Activated T-cell treated with anti-CD3 and anti-CD28 coated beads, Interleukin-2, amount 50 U/mL, for 72 hours (primary cell): ENCODE measurements at regions not wholly inside any gene's neighbourhood (a gene's known extent, or its start where the extent isn't known, plus 50 kb on each side); places are given as distances from the start of the nearest gene placed in this dataset.

Source experiments
- ATAC-seq, 2 donors: fragments of 150-1000 bp; cut with Tn5 transposase; replicated peaks in 1 of 2; 2 replicates each; pipeline ENCODE4 v1.10.0; 2021; ENCODE audit warnings: moderate library complexity in 2 of 2, mild to moderate bottlenecking in 1 of 2
- DNase-seq, 2 donors: peaks; one replicate each; pipeline ENCODE4 v3.0.0; 2021 to 2022; ENCODE audit warnings: mixed read lengths in 1 of 2
- H3K27ac Mint-ChIP-seq: one replicate; pipeline ENCODE4 v1.8.0; 2022; ENCODE audit warnings: mild to moderate bottlenecking, moderate library complexity, mixed read lengths
- H3K27me3 Mint-ChIP-seq: one replicate; pipeline ENCODE4 v1.8.0; 2022; ENCODE audit warnings: low read depth, mixed read lengths
- H3K36me3 Mint-ChIP-seq, 2 donors: one replicate each; pipeline ENCODE4 v1.8.0; 2022; ENCODE audit warnings: mixed read lengths in 2 of 2, mild to moderate bottlenecking in 1 of 2; ENCODE audit not compliant: insufficient read depth in 2 of 2
- H3K4me1 Mint-ChIP-seq: one replicate; pipeline ENCODE4 v1.8.0; 2022; ENCODE audit warnings: low read depth, mixed read lengths
- H3K4me3 Mint-ChIP-seq, 2 donors: one replicate each; pipeline ENCODE4 v1.8.0; 2022; ENCODE audit warnings: mild to moderate bottlenecking in 2 of 2, mixed read lengths in 2 of 2, moderate library complexity in 2 of 2
- H3K9me3 Mint-ChIP-seq, 2 donors: one replicate each; pipeline ENCODE4 v1.8.0; 2022; ENCODE audit warnings: mixed read lengths in 2 of 2

- ATAC-seq: no peak
- H3K36me3 Mint-ChIP-seq: no peaks in the 10 kb centered on the region
Observed at GRCh38 chr10:53140506-53140905, 367.9 kb upstream of the MBL2 start.

GRCh38 chr10:53135897-53136253 is 363.3 kb upstream of the MBL2 start:
- Mint-ChIP-seq H3K36me3 (no peaks in the 10 kb centered on the region), H3K4me1 (no peaks in the 10 kb centered on the region), H3K9me3 (peaks cover 2 to 8% of the 10 kb centered on the region in 2 donors), H3K27ac (no peak overlapping the region), H3K27me3 (no peaks in the 10 kb centered on the region), H3K4me3 (no peak overlapping the region)
- DNase-seq: no peak
- no peak for ATAC-seq

More at GRCh38 chr10:53140506-53140905, 367.9 kb upstream of the MBL2 start:
- Mint-ChIP-seq H3K4me1 (no peaks in the 10 kb centered on the region), H3K27ac (no peak overlapping the region), H3K27me3 (no peaks in the 10 kb centered on the region), H3K4me3 (no peak overlapping the region), H3K9me3 (peaks cover 3 to 7% of the 10 kb centered on the region in 2 donors)
- no peak for DNase-seq

GRCh38 chr10:53135213-53135896 is 362.8 kb upstream of the MBL2 start:
- DNase-seq: no peak
- H3K4me1 Mint-ChIP-seq: no peaks in the 10 kb centered on the region
- no peaks in the 10 kb centered on the region for H3K27me3 Mint-ChIP-seq
- no peak overlapping the region for H3K27ac Mint-ChIP-seq
- H3K4me3 Mint-ChIP-seq: no peak overlapping the region
- no peak for ATAC-seq
- H3K36me3 Mint-ChIP-seq: no peaks in the 10 kb centered on the region
- peaks cover 2 to 8% of the 10 kb centered on the region in 2 donors for H3K9me3 Mint-ChIP-seq

- no peaks in the 10 kb centered on the region for H3K4me1 Mint-ChIP-seq
- peaks cover 0 to 6% of the 10 kb centered on the region in 2 donors for H3K9me3 Mint-ChIP-seq
- DNase-seq: no peak
- H3K4me3 Mint-ChIP-seq: no peak overlapping the region
- H3K27me3 Mint-ChIP-seq: no peaks in the 10 kb centered on the region
- no peaks in the 10 kb centered on the region for H3K36me3 Mint-ChIP-seq
- ATAC-seq: no peak
- no peak overlapping the region for H3K27ac Mint-ChIP-seq
Observed at GRCh38 chr10:53134050-53134449, 361.5 kb upstream of the MBL2 start.

GRCh38 chr10:53130337-53130736 is 357.8 kb upstream of the MBL2 start:
- DNase-seq (no peak), ATAC-seq (no peak)
- Mint-ChIP-seq H3K27ac (no peak overlapping the region), H3K9me3 (peaks cover 1 to 6% of the 10 kb centered on the region in 2 donors), H3K4me1 (no peaks in the 10 kb centered on the region), H3K4me3 (no peak overlapping the region), H3K27me3 (no peaks in the 10 kb centered on the region), H3K36me3 (no peaks in the 10 kb centered on the region)

- H3K4me3 Mint-ChIP-seq: no peak overlapping the region
- DNase-seq (no peak), ATAC-seq (no peak)
- H3K27ac Mint-ChIP-seq: no peak overlapping the region
- H3K36me3 Mint-ChIP-seq: no peaks in the 10 kb centered on the region
- H3K27me3 Mint-ChIP-seq: no peaks in the 10 kb centered on the region
- H3K9me3 Mint-ChIP-seq: peaks cover 1 to 4% of the 10 kb centered on the region in 2 donors
- no peaks in the 10 kb centered on the region for H3K4me1 Mint-ChIP-seq
Observed at GRCh38 chr10:53127686-53128085, 355.1 kb upstream of the MBL2 start.

GRCh38 chr10:53123311-53123710 is 350.7 kb upstream of the MBL2 start:
- no peaks in the 10 kb centered on the region for H3K27me3 Mint-ChIP-seq
- no peak overlapping the region for H3K27ac Mint-ChIP-seq
- H3K4me1 Mint-ChIP-seq: no peaks in the 10 kb centered on the region
- ATAC-seq (no peak), DNase-seq (no peak)
- H3K4me3 Mint-ChIP-seq: no peak overlapping the region
- H3K36me3 Mint-ChIP-seq: no peaks in the 10 kb centered on the region
- H3K9me3 Mint-ChIP-seq: peaks cover 1 to 4% of the 10 kb centered on the region in 2 donors

GRCh38 chr10:53122281-53122680 is 349.7 kb upstream of the MBL2 start:
- H3K27ac Mint-ChIP-seq: no peak overlapping the region
- no peak for DNase-seq
- no peaks in the 10 kb centered on the region for H3K4me1 Mint-ChIP-seq
- no peak for ATAC-seq
- H3K4me3 Mint-ChIP-seq: no peak overlapping the region
- H3K9me3 Mint-ChIP-seq: peaks cover 1 to 4% of the 10 kb centered on the region in 2 donors
- H3K36me3 Mint-ChIP-seq: no peaks in the 10 kb centered on the region
- no peaks in the 10 kb centered on the region for H3K27me3 Mint-ChIP-seq

- Mint-ChIP-seq H3K9me3 (peaks cover 6 to 19% of the 10 kb centered on the region in 2 donors), H3K4me3 (no peak overlapping the region), H3K27me3 (no peaks in the 10 kb centered on the region), H3K27ac (no peak overlapping the region), H3K4me1 (no peaks in the 10 kb centered on the region), H3K36me3 (peaks cover 0 to 3% of the 10 kb centered on the region in 2 donors)
- DNase-seq (no peak), ATAC-seq (no peak)
Observed at GRCh38 chr10:53115660-53116059, 343.1 kb upstream of the MBL2 start.

GRCh38 chr10:53111529-53111928 is 338.9 kb upstream of the MBL2 start:
- no peak overlapping the region for H3K27ac Mint-ChIP-seq
- DNase-seq (peak in 1 of 2 donors; percentile 3), ATAC-seq (no peak)
- no peaks in the 10 kb centered on the region for H3K4me1 Mint-ChIP-seq
- peaks cover 8 to 16% of the 10 kb centered on the region in 2 donors for H3K9me3 Mint-ChIP-seq
- H3K36me3 Mint-ChIP-seq: peaks cover 0 to 1% of the 10 kb centered on the region in 2 donors
- no peaks in the 10 kb centered on the region for H3K27me3 Mint-ChIP-seq
- H3K4me3 Mint-ChIP-seq: no peak overlapping the region

- Mint-ChIP-seq H3K4me3 (no peak overlapping the region), H3K27me3 (no peaks in the 10 kb centered on the region), H3K4me1 (no peaks in the 10 kb centered on the region), H3K9me3 (peaks cover 5 to 8% of the 10 kb centered on the region in 2 donors), H3K36me3 (peaks cover 0 to 4% of the 10 kb centered on the region in 2 donors), H3K27ac (no peak overlapping the region)
- DNase-seq: no peak
- no peak for ATAC-seq
Observed at GRCh38 chr10:53109320-53109719, 336.7 kb upstream of the MBL2 start.

GRCh38 chr10:53108317-53108934 is 335.8 kb upstream of the MBL2 start:
- H3K27me3 Mint-ChIP-seq: no peaks in the 10 kb centered on the region
- H3K4me1 Mint-ChIP-seq: no peaks in the 10 kb centered on the region
- no peak for DNase-seq
- no peak overlapping the region for H3K27ac Mint-ChIP-seq
- H3K4me3 Mint-ChIP-seq: no peak overlapping the region
- H3K9me3 Mint-ChIP-seq: peaks cover 5 to 8% of the 10 kb centered on the region in 2 donors
- ATAC-seq: no peak
- H3K36me3 Mint-ChIP-seq: peaks cover 0 to 4% of the 10 kb centered on the region in 2 donors

- peaks cover 5 to 8% of the 10 kb centered on the region in 2 donors for H3K9me3 Mint-ChIP-seq
- ATAC-seq: no peak
Observed at GRCh38 chr10:53107711-53108110, 335.1 kb upstream of the MBL2 start.

GRCh38 chr10:53102424-53102823 is 329.8 kb upstream of the MBL2 start:
- Mint-ChIP-seq H3K27ac (no peak overlapping the region), H3K4me1 (no peaks in the 10 kb centered on the region)
- no peak for ATAC-seq

More at GRCh38 chr10:53107711-53108110, 335.1 kb upstream of the MBL2 start:
- no peaks in the 10 kb centered on the region for H3K27me3 Mint-ChIP-seq
- no peak overlapping the region for H3K27ac Mint-ChIP-seq
- peaks cover 0 to 4% of the 10 kb centered on the region in 2 donors for H3K36me3 Mint-ChIP-seq
- H3K4me1 Mint-ChIP-seq: no peaks in the 10 kb centered on the region
- no peak for DNase-seq
- no peak overlapping the region for H3K4me3 Mint-ChIP-seq

More at GRCh38 chr10:53102424-53102823, 329.8 kb upstream of the MBL2 start:
- Mint-ChIP-seq H3K9me3 (peaks cover 2 to 8% of the 10 kb centered on the region in 2 donors), H3K4me3 (no peak overlapping the region), H3K27me3 (no peaks in the 10 kb centered on the region), H3K36me3 (peaks cover 0 to 3% of the 10 kb centered on the region in 2 donors)
- no peak for DNase-seq
